DMS153 treated with DMSO at 0.1 percent for 48 hours (cell line): ENCODE measurements at regions not wholly inside any gene's neighbourhood (a gene's known extent, or its start where the extent isn't known, plus 50 kb on each side); places are given as distances from the start of the nearest gene placed in this dataset.
"Not testable (repeated sequence)": the region's sequence is repeated elsewhere in the genome, so short reads cannot be mapped to it uniquely, and the experiment has no call there.

Experiments
- DNase-seq: peaks from one replicate; lab custom pipeline; 2025; ENCODE audit not compliant: unreplicated experiment; lab: John Stamatoyannopoulos, UW

- DNase-seq, result no peak
Observed at GRCh38 chr1:238944028-238944427, 442.3 kb upstream of the CHRM3 start.

GRCh38 chr1:238927899-238928298, 458.5 kb upstream of the CHRM3 start:
- no peak for DNase-seq

DNA sequence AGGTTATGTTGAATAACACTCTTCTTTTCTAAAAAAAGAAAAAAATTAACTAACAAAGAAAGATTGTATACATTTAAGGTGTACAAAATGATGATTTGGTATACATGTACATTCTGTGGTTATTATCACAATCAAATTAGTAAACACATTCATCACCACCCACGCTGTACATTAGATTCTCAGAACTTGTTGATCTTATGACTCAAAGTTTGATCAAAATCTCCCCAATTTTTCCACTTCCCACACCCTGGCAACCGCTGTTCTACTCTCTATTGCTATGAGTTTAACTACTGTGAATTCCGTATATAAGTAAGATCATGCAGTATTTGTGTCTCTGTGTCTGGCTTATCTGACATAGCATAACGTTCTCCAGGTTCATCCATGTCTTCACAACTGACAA, 469.5 kb upstream of the CHRM3 start:
- DNase-seq, result no peak

- no peak for DNase-seq
Observed at GRCh38 chr1:238914346-238914745, 472.0 kb upstream of the CHRM3 start.

DNA sequence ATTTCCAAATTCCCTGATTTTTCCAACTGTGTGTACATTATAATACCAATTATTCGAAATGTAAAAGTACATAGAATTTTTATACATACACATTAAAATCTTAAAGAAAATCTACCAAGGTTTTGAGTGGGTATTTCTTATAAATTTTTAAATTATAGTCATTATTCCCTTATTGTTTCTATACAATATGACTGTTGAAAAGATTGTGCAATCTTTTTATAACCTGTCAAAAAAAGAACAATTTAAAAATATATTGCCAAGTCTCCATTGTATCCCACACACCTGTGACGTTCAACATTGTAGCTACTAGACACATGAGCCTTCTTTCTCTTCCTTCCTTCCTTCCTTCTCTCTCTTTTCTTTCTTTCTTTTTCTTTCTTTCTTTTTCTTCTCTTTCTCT, 473.2 kb upstream of the CHRM3 start:
- DNase-seq, result no peak

- no peak for DNase-seq
Observed at GRCh38 chr1:238912148-238912547, 474.2 kb upstream of the CHRM3 start.

GRCh38 chr1:238902752-238903151, 483.6 kb upstream of the CHRM3 start:
- not testable (repeated sequence) for DNase-seq

DNA sequence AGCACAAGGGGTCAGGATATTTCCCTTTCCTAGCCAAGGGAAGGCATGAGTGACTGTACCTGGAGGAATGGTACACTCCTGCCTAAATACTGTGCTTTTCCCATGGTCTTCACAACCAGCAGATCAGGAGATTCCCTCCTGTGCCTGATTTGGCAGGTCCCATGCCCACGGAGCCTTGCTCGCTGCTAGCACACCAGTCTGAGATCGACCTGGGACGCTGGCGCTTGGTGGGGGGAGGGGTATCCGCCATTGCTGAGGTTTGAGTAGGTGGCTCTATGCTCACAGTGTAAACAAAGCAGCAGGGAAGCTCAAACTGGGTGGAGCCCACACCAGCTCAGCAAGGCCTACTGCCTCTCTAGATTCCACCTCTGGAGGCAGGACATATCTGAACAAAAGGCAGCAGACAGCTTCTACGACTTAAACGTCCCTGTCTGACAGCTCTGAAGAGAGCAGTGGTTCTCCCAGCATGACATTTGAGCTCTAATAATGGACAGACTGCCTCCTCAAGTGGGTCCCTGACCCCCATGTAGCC, 486.0 kb upstream of the CHRM3 start:
- DNase-seq, result no peak

GRCh38 chr1:238898856-238899255, 487.5 kb upstream of the CHRM3 start:
- DNase-seq, result no peak

GRCh38 chr1:238895911-238896310, 490.5 kb upstream of the CHRM3 start:
- DNase-seq, result no peak

GRCh38 chr1:238892612-238893011, 493.8 kb upstream of the CHRM3 start:
- no peak for DNase-seq

GRCh38 chr1:238861342-238862066, 524.9 kb upstream of the CHRM3 start:
- DNase-seq, result no peak

DNA sequence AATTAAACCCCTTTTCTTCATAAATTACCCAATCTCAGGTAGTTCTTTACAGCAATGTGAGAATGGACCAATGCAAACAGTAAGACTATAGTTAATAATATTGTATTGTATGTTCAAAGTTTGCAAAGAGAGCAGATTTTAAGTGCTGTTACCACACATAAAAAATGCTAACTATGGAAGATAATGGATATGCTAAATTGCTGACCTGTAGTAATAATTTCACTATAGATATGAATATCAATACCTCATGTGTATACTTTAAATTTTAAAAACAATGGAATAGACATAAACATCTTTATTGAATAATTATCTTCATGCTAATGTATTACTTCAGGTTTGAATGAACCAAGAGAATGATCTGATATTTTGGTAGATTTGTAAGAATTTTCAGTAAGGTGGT, 552.4 kb upstream of the CHRM3 start:
- no peak for DNase-seq

DNA sequence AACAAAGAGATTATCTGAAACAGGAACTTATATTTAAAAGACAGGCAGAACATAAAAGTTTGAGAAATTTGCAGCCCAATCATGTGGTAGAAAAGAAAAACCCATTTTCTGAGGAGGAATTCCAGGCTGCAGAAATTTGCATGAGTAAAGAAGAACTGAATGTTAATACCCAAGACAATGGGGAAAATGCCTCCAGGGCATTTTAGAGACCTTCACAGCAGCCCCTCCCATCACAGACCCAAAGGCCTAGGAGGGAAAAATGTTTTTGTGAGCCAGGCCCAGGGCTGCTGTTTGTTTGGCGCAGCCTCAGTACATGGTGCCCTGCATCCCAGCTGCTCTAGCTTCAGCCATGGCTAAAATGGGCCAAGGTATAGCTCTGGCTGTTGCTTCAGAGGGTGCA, 554.3 kb upstream of the CHRM3 start:
- no peak for DNase-seq

DNA sequence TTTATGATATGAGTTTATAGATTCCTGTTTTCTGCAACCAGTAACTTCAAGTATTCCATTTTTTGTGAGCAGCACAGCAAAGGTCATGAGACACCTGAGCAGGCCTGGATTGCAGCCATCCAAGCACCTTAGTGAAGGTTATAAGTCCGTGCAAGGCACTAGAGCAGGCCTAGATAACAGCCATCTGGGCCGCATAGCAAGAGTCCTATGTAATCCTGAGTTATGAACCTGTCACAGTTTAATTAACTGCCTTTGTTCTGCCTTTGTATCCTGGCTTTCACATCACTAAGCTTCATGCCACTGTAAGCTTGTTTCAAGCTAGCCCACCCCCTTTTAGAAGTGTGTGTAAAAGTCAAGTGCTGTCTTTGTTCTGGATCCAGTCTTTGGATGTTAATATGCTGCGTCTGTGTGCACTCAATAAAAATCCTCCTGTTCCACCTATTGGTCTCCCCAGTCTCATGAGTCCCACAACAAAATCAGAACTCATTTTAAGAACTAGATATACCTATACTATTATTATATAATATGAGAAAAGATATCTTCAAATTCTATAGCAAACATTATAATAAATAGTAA, 556.2 kb upstream of the CHRM3 start:
- DNase-seq, result no peak

- no peak for DNase-seq
Observed at GRCh38 chr1:238826891-238827290, 559.5 kb upstream of the CHRM3 start.

DNA sequence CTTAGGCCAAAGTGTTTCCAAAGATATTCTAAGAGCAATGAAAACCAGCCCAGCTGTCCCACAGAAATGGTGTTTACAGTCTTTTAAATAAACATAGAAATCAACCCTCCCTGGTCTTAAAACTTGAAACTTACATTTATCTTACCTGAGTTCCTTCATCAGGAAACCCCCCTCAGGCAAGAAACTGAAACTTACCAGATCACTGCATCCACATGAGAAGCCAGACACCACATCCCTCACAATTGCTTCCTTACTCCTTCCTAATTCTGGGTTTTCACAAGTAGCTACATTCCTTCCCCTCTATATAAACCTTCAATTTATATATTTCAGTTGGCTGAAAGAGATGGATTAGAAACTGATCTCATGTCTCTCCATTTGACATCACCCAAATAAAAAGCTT, 563.0 kb upstream of the CHRM3 start:
- no peak for DNase-seq

GRCh38 chr1:238811211-238811879, 575.0 kb upstream of the CHRM3 start:
- DNase-seq, result no peak

GRCh38 chr1:238790882-238791281, 595.5 kb upstream of the CHRM3 start:
- DNase-seq, result no peak

GRCh38 chr1:238789916-238790667, 596.3 kb upstream of the CHRM3 start:
- no peak for DNase-seq

DNA sequence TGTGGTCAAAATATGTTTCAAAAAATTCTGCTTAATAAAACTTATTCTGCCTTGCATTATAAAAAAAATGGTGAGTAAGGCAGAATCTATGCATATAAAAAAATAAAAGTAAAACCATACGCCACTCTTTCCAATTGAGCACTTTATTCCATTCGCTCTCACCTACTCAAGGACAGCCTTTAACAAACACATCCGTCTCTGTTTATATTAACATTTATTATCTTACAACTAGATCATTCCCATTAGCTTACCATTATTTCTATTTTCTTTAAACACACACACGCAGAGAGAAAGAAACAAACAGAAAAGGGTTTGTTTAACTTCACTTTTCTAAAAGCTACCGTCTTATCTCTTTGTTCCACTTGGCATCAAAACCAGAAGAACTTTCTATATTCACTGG, 598.9 kb upstream of the CHRM3 start:
- DNase-seq, result no peak

DNA sequence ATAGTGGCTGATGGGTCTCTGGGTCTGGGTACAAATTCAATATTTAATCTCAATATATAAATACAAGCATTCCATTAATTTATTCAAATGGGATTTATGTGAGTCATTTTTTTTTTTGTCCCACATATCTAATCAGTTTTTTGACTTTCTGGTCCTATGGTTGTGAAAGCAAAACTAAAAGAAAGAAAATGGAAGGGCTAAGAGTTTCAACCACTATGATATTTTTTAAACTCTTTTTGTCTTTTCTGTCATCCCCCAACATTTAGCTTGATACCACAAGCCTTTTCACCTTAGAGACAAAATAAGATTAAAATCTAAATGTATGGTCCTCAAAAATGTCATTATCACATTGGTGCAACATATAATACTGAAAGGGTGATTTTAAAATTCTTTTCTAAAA, 602.7 kb upstream of the CHRM3 start:
- no peak for DNase-seq
